K562 (cell line): ENCODE measurements at regions not wholly inside any gene's neighbourhood (a gene's known extent, or its start where the extent isn't known, plus 50 kb on each side); places are given as distances from the start of the nearest gene placed in this dataset.

ENCODE experiments used
- GABPB1 ChIP-seq: sonication (generic); formaldehyde crosslinking; IDR thresholded peaks from 2 replicates; pipeline ENCODE4 v1.8.0; 2022; ENCODE audit warnings: mild to moderate bottlenecking, missing genetic modification reagents
- SRSF9 ChIP-seq: fragments of 200-400 bp; formaldehyde crosslinking; IDR thresholded peaks from 2 replicates; pipeline ENCODE4 v1.6.1; 2017; ENCODE audit warnings: low read depth, low read length, borderline replicate concordance
- TEAD2 ChIP-seq: fragments of 450-650 bp; IDR thresholded peaks from 2 replicates; pipeline ENCODE4 v1.6.1; 2016; ENCODE audit warnings: missing genetic modification characterization, control low read depth, missing compliant biosample characterization
- TOE1 ChIP-seq, 2 experiments: fragments of 450-650 bp in 1 of 2; sonication (generic) in 1 of 2; formaldehyde crosslinking in 1 of 2; IDR thresholded peaks; 2 replicates each; pipeline versions ENCODE4 v1.7.1 to v1.8.0; 2016 to 2022; ENCODE audit warnings: borderline replicate concordance in 2 of 2, mild to moderate bottlenecking in 2 of 2, antibody characterized with exemption in 1 of 2, inconsistent platforms in 1 of 2, low read depth in 1 of 2, missing genetic modification reagents in 1 of 2, moderate library complexity in 1 of 2
- ZBTB1 ChIP-seq: sonication (generic); formaldehyde crosslinking; IDR thresholded peaks from 2 replicates; pipeline ENCODE4 v1.8.1; 2023; ENCODE audit warnings: missing genetic modification reagents, low read depth, mild to moderate bottlenecking, borderline replicate concordance
- ZNF124 ChIP-seq: sonication (generic); formaldehyde crosslinking; IDR thresholded peaks from 2 replicates; pipeline ENCODE4 v1.8.1; 2022; ENCODE audit warnings: missing genetic modification reagents
- ZNF445 ChIP-seq: fragments of 250-450 bp; sonication (Bioruptor Pico); IDR thresholded peaks from 2 replicates; pipeline ENCODE4 v1.4.0; 2020; ENCODE audit warnings: low read depth, mild to moderate bottlenecking, moderate library complexity
- TF ChIP-seq, protein P1 (sequence below): IDR thresholded peaks from 3 replicates; pipeline ENCODE4 v1.6.1; 2011; ENCODE audit warnings: borderline replicate concordance, mild to moderate bottlenecking; ENCODE audit not compliant: insufficient read length, insufficient read depth
- TF ChIP-seq, protein P2 (sequence below), 2 experiments: fragments of 150-350 bp in 1 of 2; IDR thresholded peaks; 2 replicates each; pipeline ENCODE4 v1.6.1; 2012 to 2016; ENCODE audit warnings: low read depth in 2 of 2, low read length in 2 of 2, mild to moderate bottlenecking in 1 of 2, moderate library complexity in 1 of 2

GRCh38 chr1:207963427-207964194 is 52.7 kb upstream of the CD34 start (continued):
- TF ChIP-seq, protein P1, sequence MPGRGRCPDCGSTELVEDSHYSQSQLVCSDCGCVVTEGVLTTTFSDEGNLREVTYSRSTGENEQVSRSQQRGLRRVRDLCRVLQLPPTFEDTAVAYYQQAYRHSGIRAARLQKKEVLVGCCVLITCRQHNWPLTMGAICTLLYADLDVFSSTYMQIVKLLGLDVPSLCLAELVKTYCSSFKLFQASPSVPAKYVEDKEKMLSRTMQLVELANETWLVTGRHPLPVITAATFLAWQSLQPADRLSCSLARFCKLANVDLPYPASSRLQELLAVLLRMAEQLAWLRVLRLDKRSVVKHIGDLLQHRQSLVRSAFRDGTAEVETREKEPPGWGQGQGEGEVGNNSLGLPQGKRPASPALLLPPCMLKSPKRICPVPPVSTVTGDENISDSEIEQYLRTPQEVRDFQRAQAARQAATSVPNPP: no peak
- TF ChIP-seq ZBTB1 (CRISPR knock-in tag) (0 out of 2 replicates have a peak, but pooled peaks have one; percentile 19), ZNF124 (CRISPR knock-in tag) (no peak), SRSF9 (no peak), TOE1 (IDR thresholded peaks at IDR 0.05; ENCODE audit: borderline replicate concordance) (0 out of 2 replicates have a peak, but pooled peaks have one; percentile 9), TOE1 (CRISPR knock-in tag; IDR thresholded peaks at IDR 0.05; ENCODE audit: borderline replicate concordance, low read depth) (no peak), GABPB1 (peak; percentile 88), ZNF445 (no peak), TEAD2 (tag) (no peak)
- TF ChIP-seq, protein P2, sequence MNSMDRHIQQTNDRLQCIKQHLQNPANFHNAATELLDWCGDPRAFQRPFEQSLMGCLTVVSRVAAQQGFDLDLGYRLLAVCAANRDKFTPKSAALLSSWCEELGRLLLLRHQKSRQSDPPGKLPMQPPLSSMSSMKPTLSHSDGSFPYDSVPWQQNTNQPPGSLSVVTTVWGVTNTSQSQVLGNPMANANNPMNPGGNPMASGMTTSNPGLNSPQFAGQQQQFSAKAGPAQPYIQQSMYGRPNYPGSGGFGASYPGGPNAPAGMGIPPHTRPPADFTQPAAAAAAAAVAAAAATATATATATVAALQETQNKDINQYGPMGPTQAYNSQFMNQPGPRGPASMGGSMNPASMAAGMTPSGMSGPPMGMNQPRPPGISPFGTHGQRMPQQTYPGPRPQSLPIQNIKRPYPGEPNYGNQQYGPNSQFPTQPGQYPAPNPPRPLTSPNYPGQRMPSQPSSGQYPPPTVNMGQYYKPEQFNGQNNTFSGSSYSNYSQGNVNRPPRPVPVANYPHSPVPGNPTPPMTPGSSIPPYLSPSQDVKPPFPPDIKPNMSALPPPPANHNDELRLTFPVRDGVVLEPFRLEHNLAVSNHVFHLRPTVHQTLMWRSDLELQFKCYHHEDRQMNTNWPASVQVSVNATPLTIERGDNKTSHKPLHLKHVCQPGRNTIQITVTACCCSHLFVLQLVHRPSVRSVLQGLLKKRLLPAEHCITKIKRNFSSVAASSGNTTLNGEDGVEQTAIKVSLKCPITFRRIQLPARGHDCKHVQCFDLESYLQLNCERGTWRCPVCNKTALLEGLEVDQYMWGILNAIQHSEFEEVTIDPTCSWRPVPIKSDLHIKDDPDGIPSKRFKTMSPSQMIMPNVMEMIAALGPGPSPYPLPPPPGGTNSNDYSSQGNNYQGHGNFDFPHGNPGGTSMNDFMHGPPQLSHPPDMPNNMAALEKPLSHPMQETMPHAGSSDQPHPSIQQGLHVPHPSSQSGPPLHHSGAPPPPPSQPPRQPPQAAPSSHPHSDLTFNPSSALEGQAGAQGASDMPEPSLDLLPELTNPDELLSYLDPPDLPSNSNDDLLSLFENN (IDR thresholded peaks at IDR 0.05; ENCODE audit: low read depth in 2 of 2, low read length in 2 of 2): peak in 1 of 2 experiments; percentile 27; a peak in 1 of 4 replicates
